HG03457 (cell line): ENCODE measurements at regions not wholly inside any gene's neighbourhood (a gene's known extent, or its start where the extent isn't known, plus 50 kb on each side); places are given as distances from the start of the nearest gene placed in this dataset.

Source experiments
- ATAC-seq: cut with Tn5 transposase; IDR thresholded peaks from one replicate; pipeline ENCODE4 v1.9.1; 2021; ENCODE audit warnings: moderate number of reproducible peaks; ENCODE audit not compliant: unreplicated experiment

DNA sequence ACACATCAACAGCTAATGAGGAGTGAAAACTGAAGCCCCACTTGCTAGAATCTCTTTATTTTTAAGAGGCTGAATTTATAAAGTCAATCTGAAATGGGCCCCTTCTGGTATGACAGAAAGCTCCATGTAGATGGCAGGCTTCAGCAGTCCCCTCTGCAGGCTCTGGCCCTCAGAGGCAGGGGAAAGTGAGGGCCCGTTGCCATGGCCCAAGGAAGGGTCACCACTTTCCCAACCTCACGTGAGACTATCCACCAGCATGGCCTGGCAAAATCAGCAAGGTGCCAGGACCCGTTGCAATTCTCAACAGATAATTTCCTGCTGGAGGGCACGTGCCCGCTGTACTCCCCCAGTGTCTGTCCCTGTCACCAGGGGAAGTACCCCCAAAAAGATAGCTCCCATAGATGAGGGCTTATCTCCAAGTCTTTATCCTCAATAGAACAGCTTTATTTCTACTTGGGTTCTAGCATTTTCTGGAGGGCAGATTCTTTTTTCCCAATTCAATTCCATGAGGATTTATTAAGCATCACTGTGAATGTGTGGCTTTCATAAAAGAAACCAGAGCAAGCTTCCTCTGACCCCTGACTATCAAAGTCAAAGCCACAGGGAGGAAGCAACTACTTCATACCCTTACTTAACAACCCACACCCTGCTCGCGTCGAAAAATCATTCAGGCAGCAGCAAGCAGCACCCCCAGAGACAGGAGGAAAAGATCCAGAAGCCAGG lies 85.4 kb upstream of the FSTL4 start:
- ATAC-seq = no peak

DNA sequence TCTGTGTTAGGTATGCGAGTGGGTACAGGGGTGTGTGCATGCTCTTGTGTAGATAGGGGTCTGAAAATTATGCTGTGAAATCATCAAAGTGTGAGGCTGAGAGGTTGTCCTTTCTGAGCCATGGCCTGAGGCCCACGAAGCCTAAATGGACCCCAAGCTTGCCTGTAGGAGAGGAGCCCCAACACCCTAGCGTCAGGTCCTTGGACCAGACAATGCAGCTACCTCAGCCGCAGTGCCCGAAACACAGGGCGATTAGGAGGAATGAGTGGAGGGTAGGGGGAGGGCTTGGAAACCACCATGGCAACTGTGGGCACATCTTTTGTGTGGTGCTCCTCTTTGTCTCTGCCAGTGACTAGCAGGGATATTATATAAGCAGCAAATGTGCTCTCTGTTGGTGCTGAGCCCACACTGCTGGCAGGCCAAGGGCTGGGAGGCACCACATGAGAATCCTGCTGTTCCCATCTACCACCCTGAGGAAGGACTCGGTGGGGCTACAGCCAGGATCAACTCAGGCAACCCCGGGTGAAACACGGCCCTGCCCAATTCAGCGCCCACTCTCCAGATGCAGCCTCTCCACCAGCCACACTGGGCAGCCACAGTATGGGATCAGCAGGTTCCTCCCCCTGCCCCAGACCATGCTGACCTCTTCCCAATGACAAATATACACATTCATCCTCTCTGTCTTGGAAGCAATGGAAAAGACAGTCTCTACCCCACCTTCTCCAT lies 84.6 kb upstream of the FSTL4 start:
- no peak for ATAC-seq

- ATAC-seq = no peak
Observed at GRCh38 chr5:133696006-133696584, 83.8 kb upstream of the FSTL4 start.

GRCh38 chr5:133694181-133694831 lies 82.0 kb upstream of the FSTL4 start:
- no peak for ATAC-seq

DNA sequence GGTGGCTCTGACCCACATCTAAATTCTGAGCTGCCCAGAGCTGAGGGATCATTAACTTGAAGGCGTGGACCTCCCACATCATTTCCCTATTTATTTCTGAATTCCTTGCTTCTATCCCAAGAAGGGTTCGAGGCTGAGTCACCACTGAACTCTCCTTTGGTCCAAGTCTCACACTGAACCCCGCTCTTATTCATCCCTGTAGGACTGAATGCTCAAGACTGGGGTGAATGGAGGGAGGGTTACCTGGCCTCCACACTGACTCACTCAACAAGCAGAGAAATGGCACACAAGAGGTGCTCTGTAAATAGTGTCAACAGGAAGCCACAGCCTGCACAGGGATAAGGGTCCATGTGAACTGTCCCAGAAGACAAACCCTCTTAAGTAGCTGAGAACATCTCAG lies 79.1 kb upstream of the FSTL4 start:
- ATAC-seq = no peak

DNA sequence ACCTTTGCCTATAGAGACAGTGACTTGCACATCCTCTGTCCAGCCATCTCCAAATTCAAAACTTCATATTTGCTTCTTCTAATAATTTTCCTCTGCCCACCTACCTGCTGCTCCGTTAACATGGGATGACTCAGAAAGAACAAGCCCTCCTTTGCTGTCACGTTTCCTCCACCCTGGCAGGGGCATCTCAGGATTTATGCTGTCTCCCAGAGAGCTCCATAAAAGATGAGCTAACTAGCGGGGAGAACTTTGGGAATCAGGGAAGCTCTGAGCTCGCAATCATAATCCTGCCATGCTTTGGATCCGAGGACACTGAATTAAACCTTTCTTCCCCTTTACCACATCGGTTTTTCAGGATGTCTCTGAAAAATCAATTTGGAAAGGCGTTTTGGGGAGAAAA lies 78.4 kb upstream of the FSTL4 start:
- ATAC-seq = no peak

DNA sequence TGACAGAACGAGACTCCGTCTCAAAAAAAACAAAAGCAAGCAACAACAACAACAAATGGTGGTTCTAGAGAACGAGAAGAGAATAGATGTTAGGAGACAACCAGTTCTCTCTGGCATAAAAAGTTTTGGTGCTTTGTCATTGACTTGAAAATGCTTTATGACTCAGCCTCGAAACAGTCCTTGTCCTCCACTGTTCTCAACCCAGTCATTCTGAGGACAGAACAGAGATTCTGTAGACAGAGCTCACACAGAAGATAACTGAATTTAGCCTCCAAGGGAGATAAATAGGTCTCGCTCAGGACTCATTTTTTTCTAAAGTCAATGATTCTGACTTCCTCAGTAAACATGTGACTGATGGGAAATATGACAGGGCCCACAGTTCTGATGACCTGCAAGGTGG lies 76.0 kb upstream of the FSTL4 start:
- ATAC-seq = no peak

DNA sequence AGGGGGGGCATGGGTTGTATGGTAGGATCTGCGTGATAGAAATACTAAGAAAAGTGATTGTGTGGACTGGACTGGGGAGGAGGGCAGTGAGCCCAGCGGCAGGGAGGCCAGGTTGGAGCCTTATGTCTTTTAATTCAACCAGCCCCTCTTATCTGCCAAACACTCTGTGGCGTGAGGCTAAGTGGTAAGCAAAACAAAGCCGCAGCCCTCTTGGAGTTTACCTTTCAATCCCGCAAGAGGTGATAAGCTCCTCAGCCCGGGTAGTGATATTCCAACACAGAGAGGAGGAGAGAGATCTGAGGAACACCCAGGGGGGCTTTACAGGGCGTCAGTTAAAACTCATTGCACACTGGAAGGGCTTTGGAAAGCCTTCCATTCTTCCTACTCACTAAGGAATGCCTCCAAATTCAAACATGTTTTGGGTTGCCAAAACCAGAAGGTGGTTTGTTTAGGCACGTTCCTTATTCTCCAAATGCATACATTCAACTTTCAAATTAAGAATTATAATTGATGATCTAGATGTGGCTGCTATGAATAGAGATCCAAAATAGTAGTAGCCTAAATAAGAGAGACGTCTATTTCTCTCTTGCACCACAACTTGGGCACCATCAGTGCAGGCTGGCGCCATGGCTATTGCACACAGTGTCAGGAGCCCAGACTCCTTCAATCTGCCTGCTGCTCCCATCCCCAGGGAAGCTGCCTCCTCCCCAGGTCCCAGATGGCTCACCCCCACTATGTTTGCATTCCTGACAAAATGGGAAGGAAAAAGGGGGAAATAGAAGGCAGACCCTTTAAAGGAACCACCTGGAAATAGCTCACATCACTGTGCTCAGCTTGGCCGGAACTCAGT lies 75.1 kb upstream of the FSTL4 start:
- ATAC-seq = no peak

- ATAC-seq = no peak
Observed at GRCh38 chr5:133686566-133686965, 74.2 kb upstream of the FSTL4 start.

GRCh38 chr5:133685402-133686018 lies 73.2 kb upstream of the FSTL4 start:
- no peak for ATAC-seq

DNA sequence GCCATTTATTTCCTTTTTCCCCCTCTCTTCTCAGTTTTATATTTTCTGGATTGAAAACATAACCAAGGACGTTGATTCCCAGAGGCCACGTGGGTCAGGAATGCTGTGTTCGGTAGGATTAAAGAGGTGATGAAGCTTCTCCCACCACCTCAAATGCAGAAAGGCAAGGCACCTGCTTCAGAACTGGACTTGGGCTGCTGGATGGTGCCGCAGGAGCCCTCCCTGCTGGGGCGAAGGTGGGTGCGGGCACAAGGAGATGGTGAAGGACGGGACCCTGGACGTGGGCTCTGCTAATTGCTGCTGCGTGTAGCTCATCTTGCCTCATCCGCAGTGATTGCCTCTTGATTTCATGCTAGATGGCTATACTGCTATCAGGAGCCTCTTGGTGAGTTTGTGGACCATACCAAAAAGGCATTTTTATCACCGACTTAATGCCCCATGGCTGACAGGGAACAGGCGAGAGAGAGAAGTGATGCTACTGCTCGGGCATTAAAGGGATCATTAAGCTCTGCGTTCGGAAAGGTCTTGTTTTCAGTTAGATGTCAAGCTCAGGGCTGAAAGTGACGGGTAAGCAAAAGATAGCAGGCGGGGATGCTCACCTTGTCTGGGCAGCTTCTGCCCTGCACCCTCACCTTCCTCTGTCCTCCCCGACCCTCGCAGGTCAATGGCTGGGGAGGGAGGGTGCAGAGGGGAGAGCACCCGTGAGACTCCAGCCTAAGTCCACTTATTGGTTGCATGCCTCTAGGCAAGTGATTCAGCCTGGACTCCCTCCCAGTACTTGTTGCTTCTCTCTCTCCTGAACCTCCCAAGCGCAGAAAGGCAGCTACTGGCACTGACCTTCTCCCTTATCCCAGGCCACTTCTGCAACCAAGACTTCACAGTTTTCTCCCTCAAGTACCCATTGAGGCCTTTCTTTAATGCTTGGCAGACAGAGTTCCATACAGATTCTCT lies 71.6 kb upstream of the FSTL4 start:
- ATAC-seq = no peak

GRCh38 chr5:133682451-133682850 lies 70.1 kb upstream of the FSTL4 start:
- no peak for ATAC-seq

DNA sequence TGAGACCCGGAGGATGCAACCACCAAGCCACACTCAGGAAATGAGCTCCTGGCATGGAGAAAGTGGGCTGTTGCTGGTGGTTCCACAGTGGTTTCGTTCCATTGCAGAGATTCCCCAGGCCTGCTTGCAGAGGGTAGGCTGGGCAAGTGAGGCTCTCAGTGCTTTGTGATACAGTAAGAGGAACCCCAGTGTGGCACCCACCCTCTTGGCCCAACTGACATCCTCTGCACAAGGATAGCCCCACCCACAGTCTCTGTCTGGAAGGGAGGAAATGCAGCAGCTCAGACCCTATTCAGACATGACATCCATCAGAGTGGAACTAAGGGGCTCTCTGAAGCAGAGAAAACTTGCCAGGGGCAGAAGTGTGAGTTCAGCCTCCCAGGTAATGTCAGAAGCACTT lies 69.6 kb upstream of the FSTL4 start:
- no peak for ATAC-seq

DNA sequence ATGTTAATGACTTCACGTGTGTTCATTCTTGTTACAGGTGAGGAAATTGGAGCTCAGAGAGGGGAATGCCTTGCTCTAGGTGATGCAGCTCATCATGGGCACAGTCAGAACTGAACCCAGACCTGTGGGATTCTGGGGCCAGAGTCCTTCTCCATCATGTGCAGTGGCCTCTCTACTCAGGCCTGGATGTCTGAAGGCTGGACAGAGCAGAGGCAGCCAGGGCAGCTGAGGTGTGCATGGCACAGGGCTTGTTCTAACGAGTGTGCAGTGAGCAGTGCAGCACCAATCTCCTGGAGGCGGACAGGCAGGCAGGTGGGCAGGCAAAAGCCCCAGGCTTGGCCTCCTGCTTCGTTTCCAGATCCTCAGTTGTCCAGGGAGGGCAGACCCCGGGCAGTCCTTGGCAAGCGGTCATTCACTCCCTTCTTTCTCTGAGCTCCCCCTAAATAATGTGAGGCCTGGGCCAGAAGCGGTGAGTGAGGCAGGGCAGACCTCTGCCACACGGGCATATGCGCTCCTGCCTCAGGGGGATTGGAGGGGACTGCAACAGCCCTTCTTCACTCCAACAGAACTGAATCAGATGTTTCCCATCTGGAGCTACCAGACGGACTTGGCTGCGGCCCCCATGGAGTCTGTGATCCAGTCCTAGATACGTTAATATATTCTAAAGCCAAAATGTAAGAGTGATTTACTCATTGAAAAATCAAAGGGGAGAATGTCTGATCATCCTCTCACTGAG lies 68.7 kb upstream of the FSTL4 start:
- ATAC-seq = no peak

GRCh38 chr5:133679534-133679933 lies 67.2 kb upstream of the FSTL4 start:
- ATAC-seq = no peak

- ATAC-seq = no peak
Observed at GRCh38 chr5:133675376-133676154, 63.2 kb upstream of the FSTL4 start.

- no peak for ATAC-seq
Observed at GRCh38 chr5:133670336-133670735, 58.0 kb upstream of the FSTL4 start.

DNA sequence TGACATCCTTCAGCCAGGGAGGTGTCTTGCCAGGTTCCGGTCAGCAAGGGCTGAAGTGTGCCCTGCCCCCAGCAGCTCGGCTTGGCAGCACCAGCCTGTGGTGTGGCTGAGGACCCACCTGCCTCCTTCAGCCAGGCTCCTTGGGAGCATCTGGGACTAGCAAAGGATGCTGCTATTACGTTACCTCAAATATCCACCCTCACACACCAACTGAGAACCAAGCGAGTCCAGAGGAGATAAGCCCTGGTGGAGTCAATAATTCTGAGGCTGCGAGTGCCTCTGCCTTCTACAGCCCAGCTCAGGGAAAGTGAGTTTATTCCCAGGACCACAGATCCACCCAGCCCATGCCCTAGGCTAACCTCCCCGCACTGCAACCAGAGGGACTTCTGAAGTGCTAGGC lies 57.1 kb upstream of the FSTL4 start:
- ATAC-seq = no peak
